Liver (tissue), 7 donors: ENCODE measurements at regions not wholly inside any gene's neighbourhood (a gene's known extent, or its start where the extent isn't known, plus 50 kb on each side); places are given as distances from the start of the nearest gene placed in this dataset.

ENCODE experiments used
- DNase-seq: peaks from one replicate; pipeline ENCODE4 v3.0.0-alpha.2; 2017; ENCODE audit warnings: low spot score
- H3K27ac ChIP-seq, 2 donors: one replicate each; pipeline ENCODE4 v1.7.0; 2013; ENCODE audit warnings: inconsistent platforms in 2 of 2, low read length in 2 of 2, control low read depth in 1 of 2, low read depth in 1 of 2, mild to moderate bottlenecking in 1 of 2
- H3K27me3 ChIP-seq, 4 donors: one replicate each; pipeline versions ENCODE4 v1.6.1 to v1.7.0; 2013; ENCODE audit warnings: low read length in 3 of 4, inconsistent platforms in 1 of 4, mild to moderate bottlenecking in 1 of 4, moderate library complexity in 1 of 4; ENCODE audit not compliant: control insufficient read depth in 4 of 4, insufficient read depth in 4 of 4
- H3K36me3 ChIP-seq, 4 donors: one replicate each; pipeline versions ENCODE4 v1.6.1 to v1.7.0; 2013; ENCODE audit warnings: low read length in 3 of 4, mild to moderate bottlenecking in 3 of 4, low read depth in 1 of 4, moderate library complexity in 1 of 4; ENCODE audit not compliant: control insufficient read depth in 4 of 4, insufficient read depth in 3 of 4
- H3K4me1 ChIP-seq, 4 donors: one replicate each; pipeline versions ENCODE4 v1.6.1 to v1.7.0; 2013; ENCODE audit warnings: low read length in 3 of 4, mild to moderate bottlenecking in 3 of 4, moderate library complexity in 1 of 4; ENCODE audit not compliant: control insufficient read depth in 4 of 4, insufficient read depth in 4 of 4
- H3K4me3 ChIP-seq, 3 donors: one replicate each; pipeline versions ENCODE4 v1.6.1 to v1.7.0; 2013; ENCODE audit warnings: low read length in 3 of 3, control low read depth in 1 of 3, low read depth in 1 of 3, mild to moderate bottlenecking in 1 of 3
- H3K9ac ChIP-seq, 2 donors: one replicate each; pipeline ENCODE4 v1.7.0; 2013; ENCODE audit warnings: low read length in 2 of 2, mild to moderate bottlenecking in 2 of 2, moderate library complexity in 2 of 2, control low read depth in 1 of 2, low read depth in 1 of 2
- H3K9me3 ChIP-seq, 4 donors: one replicate each; pipeline versions ENCODE4 v1.6.1 to v1.7.0; 2013; ENCODE audit warnings: low read length in 3 of 4; ENCODE audit not compliant: control insufficient read depth in 4 of 4
- ATF3 ChIP-seq: IDR thresholded peaks from 2 replicates; pipeline ENCODE4 v1.6.1; 2016; ENCODE audit warnings: antibody characterized with exemption
- EGR1 ChIP-seq, 2 donors: IDR thresholded peaks; 2 replicates each; pipeline ENCODE4 v1.6.1; 2016 to 2018; ENCODE audit warnings: antibody characterized with exemption in 2 of 2, low read depth in 2 of 2
- FOXA2 ChIP-seq: IDR thresholded peaks from 2 replicates; pipeline ENCODE4 v1.6.1; 2016; ENCODE audit warnings: antibody characterized with exemption
- HNF4A ChIP-seq, 2 donors: conservative IDR thresholded peaks; 2 replicates each; pipeline ENCODE4 v1.6.1; 2016; ENCODE audit warnings: antibody characterized with exemption in 2 of 2, mild to moderate bottlenecking in 2 of 2
- JUND ChIP-seq, 2 donors: IDR thresholded peaks; 2 replicates each; pipeline ENCODE4 v1.6.1; 2016; ENCODE audit warnings: antibody characterized with exemption in 2 of 2
- RAD21 ChIP-seq, 2 donors: IDR thresholded peaks; 2 replicates each; pipeline ENCODE4 v1.6.1; 2016; ENCODE audit warnings: antibody characterized with exemption in 2 of 2, mild to moderate bottlenecking in 2 of 2
- REST ChIP-seq: IDR thresholded peaks from 2 replicates; pipeline ENCODE4 v1.6.1; 2016; ENCODE audit warnings: antibody characterized with exemption, mild to moderate bottlenecking
- TAF1 ChIP-seq: conservative IDR thresholded peaks from 2 replicates; pipeline ENCODE4 v1.6.1; 2016; ENCODE audit warnings: antibody characterized with exemption, mild to moderate bottlenecking
- YY1 ChIP-seq: IDR thresholded peaks from 2 replicates; pipeline ENCODE4 v1.6.1; 2016; ENCODE audit warnings: antibody characterized with exemption, mild to moderate bottlenecking
- WGBS: extraction: QIAGEN DNeasy Blood & Tissue Kit; methylation state at CpG from one replicate; pipeline ENCODE4 v1.1.7; 2013; 5-methylcytosine and 5-hydroxymethylcytosine counted together
- donor health status: healthy.
- donor health status: healthy.
- donor health status: healthy.
- donor health status: healthy.

GRCh38 chr15:38685686-38686339, 121.2 kb upstream of the RASGRP1 start:
- no peak overlapping the region for H3K9ac ChIP-seq

GRCh38 chr15:38687340-38687739, 122.7 kb upstream of the RASGRP1 start:
- WGBS = 44% methylated on average over 2 of the region's 2 CpGs
- H3K4me1 ChIP-seq = no peaks in the 10 kb centered on the region
- no peaks in the 10 kb centered on the region for H3K9me3 ChIP-seq
- no peaks in the 10 kb centered on the region for H3K27me3 ChIP-seq
- H3K36me3 ChIP-seq = no peaks in the 10 kb centered on the region
- TF ChIP-seq YY1 = no peak
- no peak for TF ChIP-seq RAD21 (IDR thresholded peaks at IDR 0.05)
- TF ChIP-seq EGR1 (IDR thresholded peaks at IDR 0.05; ENCODE audit: low read depth in 2 of 2) = no peak
- TF ChIP-seq HNF4A (conservative IDR thresholded peaks at IDR 0.05) = no peak
- no peak for TF ChIP-seq JUND (IDR thresholded peaks at IDR 0.05)
- no peak for TF ChIP-seq FOXA2
- TF ChIP-seq REST = no peak
- TF ChIP-seq TAF1 = no peak
- H3K4me3 ChIP-seq = no peak overlapping the region
- no peak overlapping the region for H3K9ac ChIP-seq
- H3K27ac ChIP-seq = no peak overlapping the region
- DNase-seq = no peak

More at GRCh38 chr15:38685686-38686339, 121.2 kb upstream of the RASGRP1 start:
- no peaks in the 10 kb centered on the region for H3K27me3 ChIP-seq
- no peak for DNase-seq
- TF ChIP-seq REST = no peak
- H3K9me3 ChIP-seq = no peaks in the 10 kb centered on the region
- no peaks in the 10 kb centered on the region for H3K4me1 ChIP-seq
- WGBS = 86% methylated on average over 4 of the region's 4 CpGs
- no peak overlapping the region for H3K27ac ChIP-seq
- no peaks in the 10 kb centered on the region for H3K36me3 ChIP-seq
- H3K4me3 ChIP-seq = no peak overlapping the region

GRCh38 chr15:38687775-38688495, 123.3 kb upstream of the RASGRP1 start:
- H3K27ac ChIP-seq = no peak overlapping the region
- WGBS = 62% methylated on average over 7 of the region's 7 CpGs
- H3K36me3 ChIP-seq = no peaks in the 10 kb centered on the region
- no peaks in the 10 kb centered on the region for H3K9me3 ChIP-seq
- no peak for TF ChIP-seq ATF3
- TF ChIP-seq TAF1 = no peak
- H3K27me3 ChIP-seq = no peaks in the 10 kb centered on the region
- H3K4me1 ChIP-seq = no peaks in the 10 kb centered on the region
- H3K4me3 ChIP-seq = no peak overlapping the region
- no peak for DNase-seq
- no peak overlapping the region for H3K9ac ChIP-seq
